ENCODE measurements at regions not wholly inside any gene's neighbourhood (a gene's known extent, or its start where the extent isn't known, plus 50 kb on each side); places are given as distances from the start of the nearest gene placed in this dataset.
"Not testable (repeated sequence)": the region's sequence is repeated elsewhere in the genome, so short reads cannot be mapped to it uniquely, and the experiment has no call there.

DNA sequence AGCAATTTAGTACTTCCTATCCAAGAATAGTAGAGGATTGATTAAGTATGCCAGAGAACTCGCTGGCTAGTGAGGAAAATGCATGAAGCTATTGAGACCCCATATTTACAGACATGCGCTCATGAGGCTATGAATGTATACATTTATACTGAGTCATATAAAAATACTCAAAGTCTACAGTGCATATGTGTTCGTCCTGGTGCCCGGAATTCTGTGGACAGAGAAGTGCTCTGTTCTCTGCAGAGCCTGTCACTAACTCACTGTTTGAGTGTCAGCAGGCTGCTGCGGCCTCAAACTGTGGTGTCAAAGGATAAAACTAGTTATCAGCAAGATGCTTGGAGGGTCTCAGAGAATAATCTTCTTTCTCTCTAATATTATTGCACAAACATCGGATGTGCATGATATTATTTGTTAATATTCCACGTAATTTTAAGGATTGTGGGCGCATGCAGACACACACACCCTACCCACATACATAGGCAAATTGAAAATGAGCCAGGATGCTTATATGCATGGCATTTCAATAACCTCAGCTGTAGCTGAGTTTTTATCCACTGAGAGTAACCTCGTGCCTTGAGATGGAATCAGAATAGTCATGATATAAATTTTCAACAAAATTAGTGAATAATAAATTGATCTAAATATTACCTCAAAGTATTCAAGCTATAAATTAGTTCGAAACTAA, 50.0 kb upstream of the TSC22D2 start:
- no peak for DNase-seq (ENCODE audit: extremely low read depth, low read depth, low spot score)

DNA sequence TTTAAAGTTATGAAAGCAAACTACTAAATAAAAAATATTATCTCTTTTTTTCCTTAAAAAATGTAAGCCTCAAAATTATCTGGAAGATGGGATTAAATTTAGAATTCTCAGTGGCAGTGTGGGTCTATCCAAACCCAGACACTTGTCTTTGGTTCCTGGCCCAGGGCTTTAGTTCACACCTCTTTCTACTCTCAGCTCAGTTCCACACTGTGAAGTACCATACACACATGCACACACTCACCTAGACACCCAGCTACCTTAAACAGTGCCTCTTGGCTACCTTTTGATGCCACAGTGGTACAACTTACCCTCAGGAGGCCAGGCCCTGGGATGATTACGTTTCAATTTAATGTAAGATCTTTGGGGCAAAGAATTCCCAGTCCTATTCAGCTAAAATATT, 51.0 kb upstream of the TSC22D2 start:
- no peak for DNase-seq (ENCODE audit: extremely low read depth, low read depth, low spot score)

DNA sequence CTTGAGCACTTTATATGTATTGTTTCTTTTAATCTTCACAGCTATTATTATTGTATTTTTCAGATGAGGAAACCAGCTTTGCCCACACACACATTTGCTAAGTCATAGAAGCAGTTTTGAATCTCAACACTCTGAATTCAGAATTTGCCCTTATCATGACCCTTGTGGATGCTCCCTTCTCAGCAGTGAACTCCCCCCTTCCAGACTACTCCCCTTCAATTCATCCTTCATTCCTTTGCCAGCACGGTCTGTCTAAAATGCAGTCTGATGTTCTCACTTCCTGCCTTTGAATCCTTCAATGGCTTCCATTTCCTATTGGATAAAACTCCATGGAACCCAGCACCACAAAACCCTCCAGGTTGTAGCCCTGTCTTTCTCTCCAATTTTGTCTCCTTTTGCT, 52.5 kb upstream of the TSC22D2 start:
- no peak for DNase-seq (ENCODE audit: extremely low read depth, low read depth, low spot score)

DNA sequence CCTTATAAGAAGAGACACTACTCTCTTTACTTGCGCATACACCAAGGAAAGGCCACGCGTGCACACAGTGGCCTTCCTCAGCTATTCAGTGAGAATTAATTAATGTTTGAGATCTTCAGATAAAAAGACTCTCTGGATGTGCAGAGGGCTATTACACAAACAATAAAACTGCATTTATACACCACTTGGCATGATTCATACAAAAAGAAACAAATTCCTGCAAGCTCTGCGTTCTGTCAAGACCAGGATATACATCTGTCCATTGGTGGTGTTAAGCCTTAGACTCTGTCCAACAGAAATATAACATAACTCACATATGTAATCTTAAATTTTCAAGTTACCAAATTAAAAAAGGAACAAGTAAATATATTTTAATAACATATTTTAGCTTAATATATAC, 55.2 kb upstream of the TSC22D2 start:
- no peak for DNase-seq (ENCODE audit: extremely low read depth, low read depth, low spot score)

DNA sequence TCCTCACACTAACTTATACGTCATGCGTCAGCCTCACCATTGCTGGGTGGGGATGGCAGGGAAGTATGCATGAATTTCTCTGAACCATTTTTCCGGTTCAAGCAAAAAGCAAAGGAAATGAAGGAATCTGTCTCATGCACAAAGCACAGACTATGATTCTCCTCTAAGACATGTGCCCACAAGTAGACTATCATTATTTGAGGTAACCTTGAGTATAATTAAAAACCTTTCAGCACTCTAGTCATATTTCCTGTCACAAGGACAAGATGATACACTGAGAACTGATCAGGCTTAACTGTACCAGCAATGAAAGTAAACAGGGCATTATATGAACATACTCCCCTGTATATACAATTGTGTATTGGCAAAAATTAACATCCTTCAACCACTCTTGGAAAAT, 56.7 kb upstream of the TSC22D2 start:
- no peak for DNase-seq (ENCODE audit: extremely low read depth, low read depth, low spot score)

DNA sequence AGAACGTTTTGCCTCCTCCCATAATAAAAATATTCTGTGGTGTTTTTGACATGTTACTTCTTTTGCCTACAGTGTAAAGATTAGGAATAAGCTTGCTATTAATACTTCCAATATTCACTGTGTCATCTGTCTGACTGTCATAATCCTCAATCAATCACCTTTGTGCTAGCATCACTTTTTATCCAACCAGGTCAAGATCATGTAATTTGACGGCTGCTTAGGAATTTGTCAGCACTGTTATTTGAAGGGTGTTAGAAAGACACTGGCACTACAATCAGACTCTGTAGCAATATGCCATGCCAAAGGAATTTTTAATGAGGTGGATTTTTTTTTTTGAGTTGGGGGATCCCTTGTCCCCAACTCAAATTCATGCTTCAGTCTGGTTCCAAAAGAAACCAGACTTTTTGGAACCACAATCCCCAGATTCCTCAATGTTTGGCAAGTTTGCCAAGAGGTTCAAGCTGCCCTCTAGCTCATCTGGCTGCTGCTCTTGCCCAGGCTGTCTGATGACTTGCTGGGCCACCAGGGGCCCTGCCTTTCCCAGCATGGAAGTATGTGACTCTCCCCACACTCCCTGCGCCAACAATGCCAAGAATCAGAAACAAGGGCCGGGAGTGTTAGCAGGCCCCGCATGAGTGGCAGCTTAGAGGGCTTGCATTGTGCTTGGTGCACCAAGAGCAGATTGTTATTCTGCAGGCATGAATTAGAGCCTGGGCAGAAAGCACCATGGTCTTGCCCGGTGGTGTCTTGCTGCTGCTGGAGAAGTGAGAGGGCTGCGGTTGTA, 58.6 kb upstream of the TSC22D2 start:
- no peak for DNase-seq (ENCODE audit: extremely low read depth, low read depth, low spot score)

DNA sequence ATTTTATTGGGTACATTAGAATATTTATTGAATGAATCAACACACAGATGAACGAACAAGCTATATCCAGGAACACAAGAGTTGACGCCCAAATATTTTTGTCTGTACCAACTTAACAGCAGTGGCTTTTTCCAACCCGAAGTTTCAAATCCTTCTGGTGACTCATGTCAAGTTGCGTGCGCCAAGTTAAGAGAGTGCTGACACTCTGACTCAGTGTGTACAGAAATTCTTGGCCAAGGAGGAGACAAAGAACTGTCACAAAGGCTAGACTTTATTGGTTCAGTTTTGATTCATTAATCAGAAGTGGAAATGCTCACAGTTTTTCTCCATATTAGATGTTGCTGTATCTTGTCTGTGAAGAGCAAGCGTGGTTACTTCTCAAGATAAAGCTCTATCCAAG, 59.6 kb upstream of the TSC22D2 start:
- DNase-seq (ENCODE audit: extremely low read depth, low read depth, low spot score): no peak

DNA sequence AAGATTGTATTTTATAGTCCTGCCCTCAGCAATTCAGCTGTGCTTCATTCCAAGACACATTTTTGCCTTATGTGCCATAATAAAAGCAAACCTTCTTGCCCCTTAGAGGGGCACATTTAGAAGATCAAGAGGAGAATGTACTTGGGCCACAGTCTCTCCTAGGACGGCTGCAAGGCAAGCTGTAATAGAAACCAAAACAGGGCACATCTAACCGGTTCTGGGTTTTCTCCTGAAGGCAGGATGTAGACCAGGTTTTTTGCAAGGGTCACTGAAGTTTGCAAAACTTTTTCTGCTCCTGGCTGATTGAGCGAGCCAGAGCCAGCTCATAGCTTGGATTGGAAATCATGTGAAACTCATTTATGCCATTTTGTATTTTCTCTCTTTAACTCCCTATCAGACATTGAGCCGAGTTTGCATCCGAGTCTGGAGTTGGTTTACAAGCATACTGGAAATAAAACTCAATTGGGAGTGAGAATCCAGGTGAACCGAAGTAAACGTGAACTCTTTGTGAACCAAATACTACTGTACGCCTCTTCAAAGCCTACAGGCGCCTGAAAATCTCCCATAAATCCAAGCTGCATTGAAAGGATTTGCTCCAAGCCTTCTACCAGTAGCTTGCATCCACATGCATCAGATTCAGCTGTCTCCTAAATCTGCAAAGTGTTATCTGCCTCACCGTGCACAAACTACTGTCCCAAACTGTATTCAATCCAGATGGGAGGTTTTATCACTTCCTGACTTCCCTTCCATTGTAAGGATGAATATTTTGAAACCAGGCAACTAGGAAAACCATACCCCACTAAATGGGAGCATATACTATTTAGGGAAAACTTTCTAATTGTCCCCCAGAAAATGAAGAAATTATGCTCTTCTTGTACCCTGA, 60.9 kb upstream of the TSC22D2 start:
- no peak for DNase-seq (ENCODE audit: extremely low read depth, low read depth, low spot score)

DNA sequence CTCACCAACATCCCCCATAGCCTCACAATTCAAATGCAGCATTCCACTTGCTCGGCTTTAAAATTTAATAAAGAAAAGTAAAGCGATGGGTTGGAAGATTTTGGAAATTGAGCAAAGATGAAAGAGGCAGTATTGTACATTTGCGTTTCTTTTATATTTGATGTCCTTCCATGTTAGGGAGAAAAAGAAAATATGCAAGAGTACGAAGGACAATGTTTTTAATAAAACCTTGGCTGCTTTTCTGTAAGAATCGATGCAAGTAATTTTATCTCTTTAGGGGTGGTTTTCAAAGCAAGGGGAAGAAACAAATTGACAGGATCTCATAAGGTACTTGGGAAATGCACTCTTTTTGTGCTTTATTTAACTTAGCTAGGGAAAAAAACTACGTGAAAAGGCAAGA, 61.8 kb upstream of the TSC22D2 start:
- DNase-seq (ENCODE audit: extremely low read depth, low read depth, low spot score): no peak

DNA sequence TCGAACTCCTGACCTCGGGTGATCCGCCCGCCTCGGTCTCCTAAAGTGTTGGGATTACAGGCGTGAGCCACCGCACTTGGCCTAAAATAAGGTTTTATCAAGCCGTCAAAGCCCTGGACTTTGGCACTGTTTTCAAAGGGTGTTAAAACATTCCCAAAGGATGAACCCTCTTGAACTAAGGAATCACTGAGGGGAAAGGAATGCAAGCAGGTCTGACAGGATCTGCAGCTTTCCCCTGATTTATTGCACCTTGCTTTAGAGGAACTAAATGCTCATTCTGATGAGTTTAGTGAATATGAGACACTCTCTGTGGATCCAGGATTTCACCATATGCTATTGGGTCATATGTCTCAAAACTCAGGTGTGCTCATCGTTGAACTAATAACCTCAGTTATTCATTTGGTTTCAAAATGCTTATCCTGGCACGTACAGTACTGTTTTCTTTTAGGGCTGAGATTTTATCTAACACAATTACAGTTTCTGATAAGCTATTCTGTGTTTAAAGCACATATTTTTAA, 63.0 kb upstream of the TSC22D2 start:
- no peak for DNase-seq (ENCODE audit: extremely low read depth, low read depth, low spot score)

DNA sequence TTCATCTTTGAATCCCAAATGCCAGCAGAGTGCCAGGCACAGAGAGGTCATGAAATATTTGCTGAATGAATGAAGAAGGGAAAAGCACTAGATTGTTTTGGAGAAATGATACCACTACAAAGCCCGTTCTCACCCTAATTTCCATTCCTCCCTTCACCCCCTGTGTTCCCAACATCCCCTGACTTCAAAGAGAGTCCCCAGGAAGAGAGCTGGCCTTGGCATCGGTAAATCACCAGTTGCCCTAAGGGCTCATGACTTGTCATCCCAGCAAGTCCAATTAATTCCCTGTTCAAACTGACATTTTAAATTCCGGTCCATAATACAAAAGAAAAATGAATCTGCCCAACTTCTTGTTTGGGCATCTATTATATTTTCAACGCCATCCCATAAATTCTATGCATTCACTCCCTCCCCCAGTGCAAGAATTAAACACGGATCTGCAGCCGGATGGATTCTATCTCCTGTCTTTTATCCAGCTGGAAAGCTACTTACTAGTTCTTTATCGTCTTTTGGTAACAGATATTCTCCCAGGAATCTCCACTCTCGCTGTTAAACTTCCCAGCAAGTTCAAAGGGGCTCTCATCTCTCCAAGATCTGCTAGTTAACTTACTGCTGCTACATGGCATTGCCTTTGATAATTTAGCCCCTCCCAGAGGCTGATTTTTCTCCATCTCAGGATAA, 63.9 kb upstream of the TSC22D2 start:
- no peak for DNase-seq (ENCODE audit: extremely low read depth, low read depth, low spot score)

DNA sequence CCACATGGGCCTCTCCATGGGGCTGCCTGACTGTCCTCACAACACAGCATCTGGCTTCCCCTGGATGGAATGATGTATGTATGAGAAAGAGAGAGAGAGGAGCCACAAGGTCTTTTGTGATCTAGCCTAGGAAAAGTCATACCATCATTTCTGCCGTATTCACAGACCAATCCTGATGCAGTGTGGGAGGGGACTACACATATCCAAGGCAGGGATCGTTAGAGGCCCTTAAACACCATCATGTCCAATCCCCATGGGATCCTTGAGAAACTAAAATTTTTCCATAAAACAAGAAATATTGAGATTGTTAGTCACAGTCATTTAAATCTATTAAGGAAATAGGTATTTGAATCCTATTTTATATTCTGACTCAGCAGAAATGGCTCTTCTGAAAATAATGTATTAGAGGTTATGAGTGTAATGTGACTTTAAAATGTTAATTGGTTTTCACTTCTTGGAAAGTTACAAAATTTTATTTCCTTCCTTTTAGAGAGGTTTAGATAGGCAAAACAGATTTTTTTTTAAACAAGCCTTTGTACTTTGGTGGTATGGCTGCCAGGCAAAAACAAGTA, 65.1 kb upstream of the TSC22D2 start:
- DNase-seq (ENCODE audit: extremely low read depth, low read depth, low spot score): no peak

DNA sequence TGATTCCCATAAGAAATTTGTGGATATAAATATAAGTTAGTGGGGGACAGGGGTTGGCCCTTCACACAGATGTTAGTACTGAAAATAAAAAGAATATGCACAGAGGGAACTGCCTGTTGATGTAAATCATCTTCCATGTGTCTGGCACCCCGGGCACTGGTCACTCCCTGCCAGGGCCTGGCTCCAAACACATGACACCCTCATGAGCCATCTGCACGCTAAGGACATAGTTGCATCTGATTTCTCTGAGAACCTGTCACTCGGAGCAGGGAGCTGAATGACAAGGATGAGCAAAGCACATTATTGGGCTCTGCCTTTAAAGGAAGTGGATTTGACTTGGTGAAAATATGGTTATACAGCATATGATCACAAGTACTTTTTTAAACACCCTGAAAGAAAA, 66.2 kb upstream of the TSC22D2 start:
- DNase-seq (ENCODE audit: extremely low read depth, low read depth, low spot score): no peak

DNA sequence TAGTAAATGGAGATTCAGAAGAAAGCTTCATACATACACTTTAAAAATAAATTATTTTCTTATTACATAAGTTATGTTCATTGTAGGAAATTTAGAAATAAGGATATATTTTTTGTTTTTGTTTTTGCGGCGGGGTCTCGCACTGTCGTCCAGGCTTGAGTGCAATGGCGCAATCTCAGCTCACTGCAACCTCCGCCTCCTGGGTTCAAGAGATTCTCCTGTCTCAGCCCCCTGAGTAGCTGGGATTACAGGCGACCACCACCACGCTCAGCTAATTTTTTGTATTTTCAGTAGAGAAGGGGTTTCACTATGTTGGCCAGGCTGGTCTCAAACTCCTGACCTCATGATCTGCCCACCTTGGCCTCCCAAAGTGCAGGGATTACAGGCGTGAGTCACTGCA, 71.7 kb upstream of the TSC22D2 start:
- DNase-seq (ENCODE audit: extremely low read depth, low read depth, low spot score): not testable (repeated sequence)

DNA sequence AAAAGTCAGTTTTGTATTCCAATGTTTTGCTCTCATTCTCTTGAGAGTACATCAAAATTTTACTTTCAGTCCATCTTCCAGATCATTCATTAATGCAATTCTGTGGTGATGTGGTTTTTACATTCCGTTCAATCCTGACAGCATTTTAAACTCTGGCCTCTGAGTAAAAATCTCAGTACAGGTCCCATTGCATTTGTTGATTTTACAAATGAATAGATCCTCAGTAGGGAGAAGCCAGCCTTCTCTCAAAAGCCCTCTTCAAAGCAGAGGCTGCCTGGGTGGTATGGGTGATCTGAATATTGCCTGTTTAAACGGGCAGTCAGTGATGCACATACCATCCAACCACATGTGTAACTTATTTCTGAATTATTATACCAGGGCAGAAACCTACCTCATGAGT, 72.5 kb upstream of the TSC22D2 start:
- DNase-seq (ENCODE audit: extremely low read depth, low read depth, low spot score): no peak

DNA sequence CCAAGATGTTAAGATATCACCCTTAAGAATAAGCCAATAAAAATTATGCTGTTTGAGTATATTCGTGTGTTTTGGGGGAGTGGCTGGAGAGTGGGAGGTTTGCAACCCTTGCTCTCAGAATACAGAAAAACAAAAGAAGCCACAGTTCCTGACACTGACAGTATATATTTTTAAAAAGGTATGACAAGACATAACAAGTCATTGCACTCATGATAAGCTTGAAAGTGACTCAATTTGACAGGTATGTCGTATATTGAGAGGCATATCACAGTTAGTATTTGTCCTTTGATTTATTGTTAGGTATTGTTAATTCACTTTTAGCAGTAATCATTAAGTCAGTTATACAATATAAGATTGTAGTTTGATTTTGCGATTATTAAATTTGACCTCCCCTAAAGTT, 73.1 kb upstream of the TSC22D2 start:
- no peak for DNase-seq (ENCODE audit: extremely low read depth, low read depth, low spot score)

DNA sequence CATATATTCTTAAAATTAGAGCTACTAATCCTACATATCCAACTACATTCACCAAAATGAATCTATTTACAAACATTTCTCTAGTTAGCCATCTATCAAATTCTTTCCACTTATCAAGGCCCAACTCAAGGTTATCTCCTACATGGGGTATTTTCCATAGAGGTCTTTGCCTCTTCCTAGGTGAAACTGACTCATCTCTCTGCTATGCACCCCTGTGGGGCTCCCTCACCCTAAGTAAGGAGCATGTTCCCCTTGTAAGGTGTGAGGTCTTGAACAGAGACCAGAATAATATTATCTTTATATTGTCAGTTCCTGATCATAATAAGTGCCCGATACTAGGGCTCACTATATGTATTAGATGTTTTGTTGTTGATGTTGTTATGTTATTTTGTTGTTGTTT, 74.6 kb upstream of the TSC22D2 start:
- no peak for DNase-seq (ENCODE audit: extremely low read depth, low read depth, low spot score)

DNA sequence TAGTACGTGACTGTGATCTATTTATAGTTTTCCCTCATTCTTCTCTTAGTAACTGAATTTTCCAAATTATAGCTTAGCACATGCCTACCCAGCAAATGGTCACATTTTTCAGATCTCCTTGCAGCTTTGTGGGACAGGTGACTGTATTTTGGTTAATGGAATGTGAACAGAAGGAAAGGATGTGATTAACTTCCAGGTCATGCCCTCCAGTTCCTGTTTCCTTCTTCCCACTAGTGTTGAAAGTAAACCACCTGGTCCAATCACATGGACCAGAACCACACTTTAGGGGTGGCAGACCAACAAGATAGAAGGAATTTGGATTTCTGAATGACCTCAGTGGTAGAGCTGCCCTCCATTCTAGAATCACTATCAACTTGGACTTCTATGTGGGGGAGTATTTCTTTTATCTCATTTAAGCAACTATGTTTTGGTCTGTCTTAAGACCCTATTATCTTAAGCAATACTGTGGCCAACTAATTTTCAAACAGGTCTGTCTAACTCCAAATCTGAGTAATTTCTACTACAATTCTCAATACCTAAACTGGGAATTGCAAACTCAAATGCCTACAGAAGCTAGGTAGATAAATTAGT, 76.0 kb upstream of the TSC22D2 start:
- no peak for DNase-seq (ENCODE audit: extremely low read depth, low read depth, low spot score)

DNA sequence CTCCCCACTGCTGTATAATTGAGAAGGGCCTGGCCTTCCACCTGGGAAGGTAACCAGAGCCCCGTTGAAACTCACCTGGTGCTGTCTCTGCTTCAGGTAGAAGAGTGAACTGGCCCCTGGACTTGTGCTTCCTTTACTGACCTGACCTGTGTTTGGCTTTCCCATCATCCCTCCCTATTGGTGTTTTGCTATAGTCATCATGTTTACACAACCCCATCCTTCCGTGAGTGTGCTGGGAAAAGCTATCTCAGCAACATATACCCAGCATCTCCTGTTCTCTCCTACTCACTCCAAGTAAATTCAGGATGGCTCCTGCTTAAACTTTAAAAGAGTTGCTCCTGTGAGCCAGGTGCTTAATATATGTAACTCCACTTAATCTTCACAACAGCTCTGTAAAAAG, 77.2 kb upstream of the TSC22D2 start:
- DNase-seq (ENCODE audit: extremely low read depth, low read depth, low spot score): no peak

DNA sequence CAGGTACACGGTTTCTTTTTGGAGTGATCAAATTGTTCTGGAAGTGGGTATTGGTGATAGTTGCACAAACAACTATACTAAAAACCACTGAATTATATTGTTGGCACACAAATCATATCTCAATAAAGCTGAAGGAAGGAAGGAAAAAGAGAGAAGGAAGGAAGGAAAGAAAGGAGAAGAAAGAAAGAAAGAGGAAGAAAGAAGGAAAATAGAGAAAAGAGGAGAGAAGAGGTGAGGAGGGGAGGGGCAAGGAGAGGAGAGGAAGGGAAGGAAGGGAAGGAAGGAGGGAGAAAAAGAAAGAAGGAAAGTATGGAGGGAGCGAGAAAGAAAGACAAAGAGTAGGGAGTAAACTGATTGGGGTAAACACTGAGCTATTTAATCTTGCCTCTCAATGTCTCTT, 77.9 kb upstream of the TSC22D2 start:
- DNase-seq (ENCODE audit: extremely low read depth, low read depth, low spot score): no peak

Data from glomerular endothelial cell (primary cell).